ENCODE measurements at regions not wholly inside any gene's neighbourhood (a gene's known extent, or its start where the extent isn't known, plus 50 kb on each side); places are given as distances from the start of the nearest gene placed in this dataset.

DNA sequence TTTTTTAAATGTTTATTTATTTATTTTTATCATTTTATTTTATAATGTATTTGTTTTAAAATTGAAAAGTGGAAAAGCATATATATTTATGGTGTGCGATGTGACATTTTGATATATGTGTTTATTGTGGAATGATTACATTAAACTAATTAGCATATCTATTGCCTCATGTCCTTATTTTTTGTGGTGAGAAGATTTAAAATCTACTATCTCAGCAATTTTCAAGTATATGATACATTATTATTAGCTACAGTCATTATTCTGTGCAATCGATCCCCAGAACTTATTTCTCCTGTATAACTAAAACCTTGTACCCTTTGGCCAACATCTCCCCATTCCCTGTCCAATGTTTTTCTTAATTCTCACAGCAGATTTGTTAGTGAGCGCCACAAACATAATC is 115.6 kb upstream of the SHH start:
- TF ChIP-seq, protein P1, sequence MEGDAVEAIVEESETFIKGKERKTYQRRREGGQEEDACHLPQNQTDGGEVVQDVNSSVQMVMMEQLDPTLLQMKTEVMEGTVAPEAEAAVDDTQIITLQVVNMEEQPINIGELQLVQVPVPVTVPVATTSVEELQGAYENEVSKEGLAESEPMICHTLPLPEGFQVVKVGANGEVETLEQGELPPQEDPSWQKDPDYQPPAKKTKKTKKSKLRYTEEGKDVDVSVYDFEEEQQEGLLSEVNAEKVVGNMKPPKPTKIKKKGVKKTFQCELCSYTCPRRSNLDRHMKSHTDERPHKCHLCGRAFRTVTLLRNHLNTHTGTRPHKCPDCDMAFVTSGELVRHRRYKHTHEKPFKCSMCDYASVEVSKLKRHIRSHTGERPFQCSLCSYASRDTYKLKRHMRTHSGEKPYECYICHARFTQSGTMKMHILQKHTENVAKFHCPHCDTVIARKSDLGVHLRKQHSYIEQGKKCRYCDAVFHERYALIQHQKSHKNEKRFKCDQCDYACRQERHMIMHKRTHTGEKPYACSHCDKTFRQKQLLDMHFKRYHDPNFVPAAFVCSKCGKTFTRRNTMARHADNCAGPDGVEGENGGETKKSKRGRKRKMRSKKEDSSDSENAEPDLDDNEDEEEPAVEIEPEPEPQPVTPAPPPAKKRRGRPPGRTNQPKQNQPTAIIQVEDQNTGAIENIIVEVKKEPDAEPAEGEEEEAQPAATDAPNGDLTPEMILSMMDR (IDR thresholded peaks at IDR 0.05; ENCODE audit: insufficient read depth, low read length): no peak
- no peak for TF ChIP-seq POLR2AphosphoS5 (IDR thresholded peaks at IDR 0.05; ENCODE audit: low read depth)
- TF ChIP-seq, protein P2, sequence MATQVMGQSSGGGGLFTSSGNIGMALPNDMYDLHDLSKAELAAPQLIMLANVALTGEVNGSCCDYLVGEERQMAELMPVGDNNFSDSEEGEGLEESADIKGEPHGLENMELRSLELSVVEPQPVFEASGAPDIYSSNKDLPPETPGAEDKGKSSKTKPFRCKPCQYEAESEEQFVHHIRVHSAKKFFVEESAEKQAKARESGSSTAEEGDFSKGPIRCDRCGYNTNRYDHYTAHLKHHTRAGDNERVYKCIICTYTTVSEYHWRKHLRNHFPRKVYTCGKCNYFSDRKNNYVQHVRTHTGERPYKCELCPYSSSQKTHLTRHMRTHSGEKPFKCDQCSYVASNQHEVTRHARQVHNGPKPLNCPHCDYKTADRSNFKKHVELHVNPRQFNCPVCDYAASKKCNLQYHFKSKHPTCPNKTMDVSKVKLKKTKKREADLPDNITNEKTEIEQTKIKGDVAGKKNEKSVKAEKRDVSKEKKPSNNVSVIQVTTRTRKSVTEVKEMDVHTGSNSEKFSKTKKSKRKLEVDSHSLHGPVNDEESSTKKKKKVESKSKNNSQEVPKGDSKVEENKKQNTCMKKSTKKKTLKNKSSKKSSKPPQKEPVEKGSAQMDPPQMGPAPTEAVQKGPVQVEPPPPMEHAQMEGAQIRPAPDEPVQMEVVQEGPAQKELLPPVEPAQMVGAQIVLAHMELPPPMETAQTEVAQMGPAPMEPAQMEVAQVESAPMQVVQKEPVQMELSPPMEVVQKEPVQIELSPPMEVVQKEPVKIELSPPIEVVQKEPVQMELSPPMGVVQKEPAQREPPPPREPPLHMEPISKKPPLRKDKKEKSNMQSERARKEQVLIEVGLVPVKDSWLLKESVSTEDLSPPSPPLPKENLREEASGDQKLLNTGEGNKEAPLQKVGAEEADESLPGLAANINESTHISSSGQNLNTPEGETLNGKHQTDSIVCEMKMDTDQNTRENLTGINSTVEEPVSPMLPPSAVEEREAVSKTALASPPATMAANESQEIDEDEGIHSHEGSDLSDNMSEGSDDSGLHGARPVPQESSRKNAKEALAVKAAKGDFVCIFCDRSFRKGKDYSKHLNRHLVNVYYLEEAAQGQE (IDR thresholded peaks at IDR 0.05; ENCODE audit: insufficient replicate concordance, low read depth): no peak
